ENCODE measurements at regions not wholly inside any gene's neighbourhood (a gene's known extent, or its start where the extent isn't known, plus 50 kb on each side); places are given as distances from the start of the nearest gene placed in this dataset.
"Not testable (repeated sequence)": the region's sequence is repeated elsewhere in the genome, so short reads cannot be mapped to it uniquely, and the experiment has no call there.

- not testable (repeated sequence) for TF ChIP-seq POLR2AphosphoS5 (IDR thresholded peaks at IDR 0.05); CTCF (IDR thresholded peaks at IDR 0.05; ENCODE audit: poor library complexity, severe bottlenecking); EP300 (conservative IDR thresholded peaks at IDR 0.05; ENCODE audit: poor library complexity, severe bottlenecking); RAD21 (conservative IDR thresholded peaks at IDR 0.05)
Observed at GRCh38 chr7:146019041-146020004, 97.3 kb upstream of the CNTNAP2 start.

All from neural cell (in vitro differentiated cells).